ENCODE measurements at regions not wholly inside any gene's neighbourhood (a gene's known extent, or its start where the extent isn't known, plus 50 kb on each side); places are given as distances from the start of the nearest gene placed in this dataset.

GRCh38 chr13:26967119-26968038, 204.2 kb downstream of the USP12 start:
- DNase-seq (ENCODE audit: low read depth in 3 of 3, low spot score in 2 of 3) = no peak

GRCh38 chr13:26966701-26967080, 204.9 kb downstream of the USP12 start:
- no peak for DNase-seq (ENCODE audit: low read depth in 3 of 3, low spot score in 2 of 3)

GRCh38 chr13:26965952-26966700, 205.5 kb downstream of the USP12 start:
- DNase-seq (ENCODE audit: low read depth in 3 of 3, low spot score in 2 of 3) = no peak

- DNase-seq (ENCODE audit: low read depth in 3 of 3, low spot score in 2 of 3) = no peak
Observed at GRCh38 chr13:26964278-26965250, 204.0 kb upstream of the GPR12 start.

- no peak for DNase-seq (ENCODE audit: low read depth in 3 of 3, low spot score in 2 of 3)
Observed at GRCh38 chr13:26962671-26963070, 202.1 kb upstream of the GPR12 start.

- DNase-seq (ENCODE audit: low read depth in 3 of 3, low spot score in 2 of 3) = no peak
Observed at GRCh38 chr13:26961890-26962615, 201.5 kb upstream of the GPR12 start.

- no peak for DNase-seq (ENCODE audit: low read depth in 3 of 3, low spot score in 2 of 3)
Observed at GRCh38 chr13:26957182-26957581, 196.6 kb upstream of the GPR12 start.

GRCh38 chr13:26956522-26957142, 196.0 kb upstream of the GPR12 start:
- no peak for DNase-seq (ENCODE audit: low read depth in 3 of 3, low spot score in 2 of 3)

- DNase-seq (ENCODE audit: low read depth in 3 of 3, low spot score in 2 of 3) = no peak
Observed at GRCh38 chr13:26954976-26955375, 194.4 kb upstream of the GPR12 start.

GRCh38 chr13:26953291-26953690, 192.7 kb upstream of the GPR12 start:
- DNase-seq (ENCODE audit: low read depth in 3 of 3, low spot score in 2 of 3) = no peak

GRCh38 chr13:26952551-26953143, 192.1 kb upstream of the GPR12 start:
- DNase-seq (ENCODE audit: low read depth in 3 of 3, low spot score in 2 of 3) = no peak

- no peak for DNase-seq (ENCODE audit: low read depth in 3 of 3, low spot score in 2 of 3)
Observed at GRCh38 chr13:26951581-26952177, 191.1 kb upstream of the GPR12 start.

- no peak for DNase-seq (ENCODE audit: low read depth in 3 of 3, low spot score in 2 of 3)
Observed at GRCh38 chr13:26950968-26951367, 190.4 kb upstream of the GPR12 start.

GRCh38 chr13:26950546-26950945, 190.0 kb upstream of the GPR12 start:
- DNase-seq (ENCODE audit: low read depth in 3 of 3, low spot score in 2 of 3) = no peak

GRCh38 chr13:26949701-26950502, 189.3 kb upstream of the GPR12 start:
- DNase-seq (ENCODE audit: low read depth in 3 of 3, low spot score in 2 of 3) = no peak

GRCh38 chr13:26948353-26948752, 187.8 kb upstream of the GPR12 start:
- no peak for DNase-seq (ENCODE audit: low read depth in 3 of 3, low spot score in 2 of 3)

GRCh38 chr13:26946684-26947343, 186.2 kb upstream of the GPR12 start:
- no peak for DNase-seq (ENCODE audit: low read depth in 3 of 3, low spot score in 2 of 3)

All from right renal cortex interstitium (tissue), 3 donors.